Stomach (tissue), 8 donors: ENCODE measurements at regions not wholly inside any gene's neighbourhood (a gene's known extent, or its start where the extent isn't known, plus 50 kb on each side); places are given as distances from the start of the nearest gene placed in this dataset.

Experiments
- DNase-seq, 2 donors: peaks; one replicate each; pipeline versions ENCODE4 v3.0.0 to v3.0.0-alpha.2; 2013 to 2019
- H3K27ac ChIP-seq, 5 donors: fragments of 200-600 bp in 4 of 5; sonication (generic) in 4 of 5; one replicate each; pipeline ENCODE4 v1.5.1; 2013 to 2019; ENCODE audit warnings: mild to moderate bottlenecking in 1 of 5, moderate library complexity in 1 of 5
- H3K27me3 ChIP-seq, 3 donors: fragments of 200-600 bp; sonication (generic); one replicate each; pipeline ENCODE4 v1.5.1; 2017 to 2019; ENCODE audit warnings: mixed run types in 1 of 3
- H3K36me3 ChIP-seq, 4 donors: fragments of 200-600 bp; sonication (generic); 1 replicate in 3 of 4; 2 replicates in 1 of 4; pipeline ENCODE4 v1.5.1; 2016 to 2019
- H3K4me1 ChIP-seq, 4 donors: fragments of 200-600 bp; sonication (generic); one replicate each; pipeline ENCODE4 v1.5.1; 2016 to 2019
- H3K4me3 ChIP-seq, 4 donors: fragments of 200-600 bp; sonication (generic) in 3 of 4; one replicate each; pipeline ENCODE4 v1.5.1; 2016 to 2019; ENCODE audit warnings: mild to moderate bottlenecking in 1 of 4
- H3K9me3 ChIP-seq, 4 donors: fragments of 200-600 bp; sonication (generic); one replicate each; pipeline ENCODE4 v1.5.1; 2016 to 2019
- EP300 ChIP-seq: sonication (generic); formaldehyde crosslinking; IDR thresholded peaks from one replicate; pipeline ENCODE4 v1.6.1; 2017; ENCODE audit warnings: antibody characterized with exemption
- POLR2A ChIP-seq, 4 donors: fragments of 450-650 bp; IDR thresholded peaks; one replicate each; pipeline ENCODE4 v1.6.1; 2016; ENCODE audit warnings: antibody characterized with exemption in 4 of 4, control low read depth in 2 of 4, mild to moderate bottlenecking in 1 of 4, moderate library complexity in 1 of 4
- POLR2AphosphoS5 ChIP-seq, 3 donors: sonication (generic); formaldehyde crosslinking; IDR thresholded peaks; one replicate each; pipeline ENCODE4 v1.6.1; 2016; ENCODE audit warnings: antibody characterized with exemption in 3 of 3
- WGBS, 5 donors: extraction: QIAGEN DNeasy Blood & Tissue Kit in 3 of 5; methylation state at CpG; one replicate each; pipeline versions ENCODE4 v1.1.5 to v1.1.7; 2013 to 2018; 5-methylcytosine and 5-hydroxymethylcytosine counted together
- intact Hi-C: fragments of 100-400 bp; cut with DNase I; formaldehyde crosslinking; loops from one replicate; pipeline ENCODE4 v1.15.1; 2023; ENCODE audit warnings: low total_unique reads
- TF ChIP-seq, protein P1 (sequence below), 7 experiments: fragments of 450-650 bp in 4 of 7; fragments of 200-600 bp in 3 of 7; sonication (generic) in 3 of 7; IDR thresholded peaks; one replicate each; pipeline ENCODE4 v1.5.1; 2016 to 2019; ENCODE audit warnings: antibody characterized with exemption in 7 of 7, control low read depth in 2 of 7, mild to moderate bottlenecking in 1 of 7
- donor health status: healthy with polysubstance abuse.
- donor health status: Bipolar disorder and iron deficiency.
- donor health status: healthy.

- no peak for DNase-seq
- H3K4me1 ChIP-seq: no peaks in the 10 kb centered on the region
- H3K36me3 ChIP-seq: no peaks in the 10 kb centered on the region
- WGBS, 5 donors: 76 to 85% (median 83%) methylated on average over 3 of the region's 3 CpGs
- no peak overlapping the region for H3K4me3 ChIP-seq
- H3K27ac ChIP-seq: no peak overlapping the region
- TF ChIP-seq POLR2A (IDR thresholded peaks at IDR 0.05): no peak
- TF ChIP-seq, protein P1, sequence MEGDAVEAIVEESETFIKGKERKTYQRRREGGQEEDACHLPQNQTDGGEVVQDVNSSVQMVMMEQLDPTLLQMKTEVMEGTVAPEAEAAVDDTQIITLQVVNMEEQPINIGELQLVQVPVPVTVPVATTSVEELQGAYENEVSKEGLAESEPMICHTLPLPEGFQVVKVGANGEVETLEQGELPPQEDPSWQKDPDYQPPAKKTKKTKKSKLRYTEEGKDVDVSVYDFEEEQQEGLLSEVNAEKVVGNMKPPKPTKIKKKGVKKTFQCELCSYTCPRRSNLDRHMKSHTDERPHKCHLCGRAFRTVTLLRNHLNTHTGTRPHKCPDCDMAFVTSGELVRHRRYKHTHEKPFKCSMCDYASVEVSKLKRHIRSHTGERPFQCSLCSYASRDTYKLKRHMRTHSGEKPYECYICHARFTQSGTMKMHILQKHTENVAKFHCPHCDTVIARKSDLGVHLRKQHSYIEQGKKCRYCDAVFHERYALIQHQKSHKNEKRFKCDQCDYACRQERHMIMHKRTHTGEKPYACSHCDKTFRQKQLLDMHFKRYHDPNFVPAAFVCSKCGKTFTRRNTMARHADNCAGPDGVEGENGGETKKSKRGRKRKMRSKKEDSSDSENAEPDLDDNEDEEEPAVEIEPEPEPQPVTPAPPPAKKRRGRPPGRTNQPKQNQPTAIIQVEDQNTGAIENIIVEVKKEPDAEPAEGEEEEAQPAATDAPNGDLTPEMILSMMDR (IDR thresholded peaks at IDR 0.05): no peak
- TF ChIP-seq EP300: no peak
- TF ChIP-seq POLR2AphosphoS5 (IDR thresholded peaks at IDR 0.05): no peak
- intact Hi-C loops: no loop called here
- no peaks in the 10 kb centered on the region for H3K27me3 ChIP-seq
- peaks cover 0 to 4% (median 2%) of the 10 kb centered on the region in 4 donors for H3K9me3 ChIP-seq
Measured at GRCh38 chr21:24260751-24261150, 1346.5 kb downstream of the MRPL39 start.

DNA sequence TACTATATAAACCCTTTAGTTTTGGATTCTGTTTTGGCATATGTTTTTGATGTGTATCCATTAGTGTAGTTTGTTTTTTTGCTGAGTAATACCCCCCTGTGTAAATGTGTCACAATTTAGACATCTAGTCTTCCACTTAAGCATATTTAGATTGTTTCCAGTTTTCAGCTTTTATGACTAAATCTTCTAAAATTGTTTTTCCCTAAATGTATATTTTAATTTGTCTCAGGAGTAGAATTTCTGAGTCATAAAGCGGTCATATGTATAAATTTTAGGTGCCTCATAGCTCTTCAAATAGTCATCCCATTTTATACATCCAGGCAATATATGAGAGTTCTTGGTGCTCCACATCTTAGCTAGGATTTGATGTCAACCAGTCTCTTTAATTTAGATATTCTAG is 1348.0 kb downstream of the MRPL39 start:
- Histone ChIP-seq H3K4me1 (no peaks in the 10 kb centered on the region), H3K9me3 (peaks cover 0 to 8% (median 2%) of the 10 kb centered on the region in 4 donors), H3K27ac (no peak overlapping the region), H3K4me3 (no peak overlapping the region), H3K27me3 (no peaks in the 10 kb centered on the region), H3K36me3 (no peaks in the 10 kb centered on the region)
- no peak for DNase-seq
- TF ChIP-seq, protein P1 (IDR thresholded peaks at IDR 0.05): no peak
- no peak for TF ChIP-seq POLR2A (IDR thresholded peaks at IDR 0.05)
- no peak for TF ChIP-seq EP300
- TF ChIP-seq POLR2AphosphoS5 (IDR thresholded peaks at IDR 0.05): no peak
- intact Hi-C loops: no loop called here
- 82 to 94% (median 91%) methylated on average over 1 of the region's 1 CpG for WGBS, 5 donors

GRCh38 chr21:24255591-24255990 is 1351.7 kb downstream of the MRPL39 start:
- H3K9me3 ChIP-seq: peaks cover 0 to 8% (median 3%) of the 10 kb centered on the region in 4 donors
- no peak overlapping the region for H3K4me3 ChIP-seq
- H3K27me3 ChIP-seq: no peaks in the 10 kb centered on the region
- no peaks in the 10 kb centered on the region for H3K4me1 ChIP-seq
- intact Hi-C loops: no loop called here
- WGBS, 5 donors: 47 to 88% (median 67%) methylated on average over 3 of the region's 3 CpGs
- no peak for TF ChIP-seq POLR2AphosphoS5 (IDR thresholded peaks at IDR 0.05)
- H3K27ac ChIP-seq: no peak overlapping the region
- H3K36me3 ChIP-seq: no peaks in the 10 kb centered on the region
- no peak for DNase-seq

DNA sequence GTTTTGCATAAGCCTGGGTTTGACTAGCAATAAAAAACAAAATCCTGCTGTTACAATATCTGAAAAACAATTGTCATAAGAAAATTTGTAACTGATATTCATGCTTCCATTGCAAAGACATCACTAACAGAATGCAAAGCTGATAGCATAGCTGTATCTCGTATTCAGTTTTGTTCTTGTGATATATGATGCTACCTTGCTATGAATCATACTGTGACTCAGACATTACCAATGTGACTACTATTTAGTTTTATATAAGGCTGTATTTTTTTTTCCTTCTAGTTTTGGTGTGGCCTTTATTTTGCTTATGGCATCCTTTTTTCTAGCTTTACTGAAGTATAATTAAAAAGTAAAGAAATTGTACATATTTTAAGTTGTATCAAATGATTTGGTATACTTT is 1381.8 kb downstream of the MRPL39 start:
- H3K27me3 ChIP-seq: no peaks in the 10 kb centered on the region
- H3K27ac ChIP-seq: no peak overlapping the region
- no peak overlapping the region for H3K4me3 ChIP-seq
- peaks cover 0 to 13% (median 6%) of the 10 kb centered on the region in 4 donors for H3K9me3 ChIP-seq
- WGBS, 5 donors: 62 to 80% (median 73%) methylated on average over 1 of the region's 1 CpG
- DNase-seq: no peak
- H3K36me3 ChIP-seq: no peaks in the 10 kb centered on the region
- no peaks in the 10 kb centered on the region for H3K4me1 ChIP-seq
- intact Hi-C loops: no loop called here
- TF ChIP-seq, protein P1 (IDR thresholded peaks at IDR 0.05): no peak
- no peak for TF ChIP-seq POLR2AphosphoS5 (IDR thresholded peaks at IDR 0.05)
- no peak for TF ChIP-seq EP300
- TF ChIP-seq POLR2A (IDR thresholded peaks at IDR 0.05): no peak

DNA sequence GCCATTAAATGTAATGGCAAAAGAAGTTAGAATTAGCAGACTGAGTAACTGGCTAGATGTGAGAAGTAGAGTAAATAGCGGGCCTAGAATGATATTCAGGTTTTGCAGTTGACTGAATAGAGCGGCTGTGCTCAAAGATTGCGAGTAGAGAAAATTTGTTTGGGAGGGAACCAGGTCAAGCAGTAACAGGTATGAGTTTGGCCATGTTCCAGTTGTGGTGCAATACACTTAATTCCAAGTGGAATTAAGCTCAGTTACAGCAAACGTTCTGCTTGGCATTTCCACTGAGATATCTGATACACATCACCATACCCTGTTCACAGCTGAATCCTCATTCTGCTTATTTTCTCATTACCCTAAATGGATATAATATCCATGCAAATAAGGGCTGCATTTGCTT is 1382.9 kb downstream of the MRPL39 start:
- Histone ChIP-seq H3K36me3 (no peaks in the 10 kb centered on the region), H3K27ac (no peak overlapping the region), H3K4me3 (no peak overlapping the region), H3K4me1 (no peaks in the 10 kb centered on the region), H3K9me3 (peaks cover 0 to 13% (median 6%) of the 10 kb centered on the region in 4 donors), H3K27me3 (no peaks in the 10 kb centered on the region)
- WGBS, 5 donors: 69 to 83% (median 75%) methylated on average over 4 of the region's 4 CpGs
- intact Hi-C loops: no loop called here
- TF ChIP-seq EP300 (no peak), POLR2AphosphoS5 (IDR thresholded peaks at IDR 0.05) (no peak), POLR2A (IDR thresholded peaks at IDR 0.05) (no peak)
- TF ChIP-seq, protein P1 (IDR thresholded peaks at IDR 0.05): no peak
- DNase-seq: peak in 1 of 2 donors; percentile 9
